ENCODE measurements at regions not wholly inside any gene's neighbourhood (a gene's known extent, or its start where the extent isn't known, plus 50 kb on each side); places are given as distances from the start of the nearest gene placed in this dataset.

DNA sequence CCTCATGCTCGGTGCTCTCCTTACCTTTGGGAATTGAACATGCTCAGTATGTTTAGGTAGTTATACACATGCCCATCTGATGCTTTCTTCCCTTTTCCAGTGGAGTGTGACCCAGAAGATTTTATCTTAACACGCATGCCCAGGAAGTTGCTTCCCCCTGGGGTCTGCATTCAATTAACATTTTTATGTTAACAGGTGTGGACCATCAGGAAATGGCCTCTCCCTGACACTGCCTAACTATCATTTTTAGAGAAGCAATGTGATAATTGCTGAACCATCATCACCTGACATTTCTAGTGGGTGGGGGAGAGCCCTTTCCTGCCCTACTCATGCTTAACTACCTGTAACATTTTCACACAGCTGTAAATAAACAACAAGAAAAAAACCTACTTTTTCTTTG, 55.1 kb upstream of the TGFBR2 start:
- no peaks in the 10 kb centered on the region for H3F3A ChIP-seq (ENCODE audit: insufficient read depth, low read length, poor library complexity, severe bottlenecking)
- H3K79me2 ChIP-seq (replicated peaks; ENCODE audit: insufficient read depth, low read length), result no peaks in the 10 kb centered on the region
- H3K4me2 ChIP-seq (ENCODE audit: low read length), result no peak overlapping the region
- H3K27ac ChIP-seq (ENCODE audit: low read length), result no peak overlapping the region
- no peaks in the 10 kb centered on the region for H3K9me2 ChIP-seq (ENCODE audit: insufficient read depth, low read length)
- no peaks in the 10 kb centered on the region for H3K9me3 ChIP-seq (ENCODE audit: low read length)
- no peak overlapping the region for H3K4me3 ChIP-seq (ENCODE audit: low read length)
- H3K27me3 ChIP-seq (ENCODE audit: insufficient read depth, low read depth, low read length), result peaks cover 5% of the 10 kb centered on the region
- H2AFZ ChIP-seq (ENCODE audit: low read depth, low read length), result no peak overlapping the region
- no peak for TF ChIP-seq POLR2AphosphoS5 (IDR thresholded peaks at IDR 0.05)
- no peak for TF ChIP-seq SMC3 (conservative IDR thresholded peaks at IDR 0.05; ENCODE audit: poor library complexity)
- no peak for TF ChIP-seq TAF1 (IDR thresholded peaks at IDR 0.05; ENCODE audit: low read depth)
- no peak for TF ChIP-seq EP300 (conservative IDR thresholded peaks at IDR 0.05; ENCODE audit: poor library complexity, severe bottlenecking)
- TF ChIP-seq MXI1 (conservative IDR thresholded peaks at IDR 0.05; ENCODE audit: poor library complexity, severe bottlenecking), result no peak
- TF ChIP-seq RAD21 (conservative IDR thresholded peaks at IDR 0.05), result no peak
- no peak for TF ChIP-seq CTCF (IDR thresholded peaks at IDR 0.05; ENCODE audit: poor library complexity, severe bottlenecking)
- no peak for TF ChIP-seq EZH2 (IDR thresholded peaks at IDR 0.05; ENCODE audit: borderline replicate concordance, insufficient read depth, low read length, poor library complexity, severe bottlenecking)
- no peak for TF ChIP-seq REST (IDR thresholded peaks at IDR 0.05; ENCODE audit: borderline replicate concordance)
- no peak overlapping the region for H3K9ac ChIP-seq (ENCODE audit: low read length)
- no peaks in the 10 kb centered on the region for H4K20me1 ChIP-seq (ENCODE audit: insufficient read depth)
- H3K36me3 ChIP-seq (ENCODE audit: insufficient read depth, low read length), result no peaks in the 10 kb centered on the region

- no peak overlapping the region for H3K9ac ChIP-seq (ENCODE audit: low read length)
- H3K4me3 ChIP-seq (ENCODE audit: low read length), result no peak overlapping the region
- H4K20me1 ChIP-seq (ENCODE audit: insufficient read depth), result no peaks in the 10 kb centered on the region
- no peaks in the 10 kb centered on the region for H3F3A ChIP-seq (ENCODE audit: insufficient read depth, low read length, poor library complexity, severe bottlenecking)
- no peak overlapping the region for H3K4me2 ChIP-seq (ENCODE audit: low read length)
- no peak overlapping the region for H2AFZ ChIP-seq (ENCODE audit: low read depth, low read length)
- H3K9me2 ChIP-seq (ENCODE audit: insufficient read depth, low read length), result no peaks in the 10 kb centered on the region
- H3K27me3 ChIP-seq (ENCODE audit: insufficient read depth, low read depth, low read length), result peaks cover 5% of the 10 kb centered on the region
- TF ChIP-seq SMC3 (conservative IDR thresholded peaks at IDR 0.05; ENCODE audit: poor library complexity) (no peak), TAF1 (IDR thresholded peaks at IDR 0.05; ENCODE audit: low read depth) (no peak), POLR2AphosphoS5 (IDR thresholded peaks at IDR 0.05) (no peak), RAD21 (conservative IDR thresholded peaks at IDR 0.05) (no peak), EP300 (conservative IDR thresholded peaks at IDR 0.05; ENCODE audit: poor library complexity, severe bottlenecking) (no peak)
- no peaks in the 10 kb centered on the region for H3K9me3 ChIP-seq (ENCODE audit: low read length)
- no peaks in the 10 kb centered on the region for H3K36me3 ChIP-seq (ENCODE audit: insufficient read depth, low read length)
- no peak overlapping the region for H3K27ac ChIP-seq (ENCODE audit: low read length)
- no peaks in the 10 kb centered on the region for H3K79me2 ChIP-seq (replicated peaks; ENCODE audit: insufficient read depth, low read length)
Observed at GRCh38 chr3:30551927-30552326, 54.5 kb upstream of the TGFBR2 start.

Measured in neural cell (in vitro differentiated cells).